Neural cell (in vitro differentiated cells): ENCODE measurements at regions not wholly inside any gene's neighbourhood (a gene's known extent, or its start where the extent isn't known, plus 50 kb on each side); places are given as distances from the start of the nearest gene placed in this dataset.
A peak's percentile ranks its signal among the peaks of the same experiment; 100 is the strongest.

Experiments
- H2AFZ ChIP-seq: fragments of 200-600, 300-800 bp; sonication (generic), shearing (Covaris generic); 2 replicates; pipeline ENCODE4 v1.6.0; 2014; ENCODE audit warnings: low read depth, mild to moderate bottlenecking, antibody characterized with exemption, low read length, moderate library complexity
- H3F3A ChIP-seq: fragments of 200-600 bp; shearing (Covaris generic); 2 replicates; pipeline ENCODE4 v1.6.1; 2016; ENCODE audit warnings: mild to moderate bottlenecking, moderate library complexity, mixed read lengths, antibody characterized with exemption, low read length; ENCODE audit not compliant: insufficient read depth, poor library complexity, severe bottlenecking
- H3K27ac ChIP-seq: fragments of 200-600, 300-800 bp; sonication (generic), shearing (Covaris generic); 2 replicates; pipeline ENCODE4 v1.5.1; 2014; ENCODE audit warnings: mild to moderate bottlenecking, low read length, moderate library complexity
- H3K27me3 ChIP-seq: fragments of 300-800, 200-600 bp; sonication (generic), shearing (Covaris generic); 2 replicates; pipeline ENCODE4 v1.6.0; 2014; ENCODE audit warnings: mild to moderate bottlenecking, low read depth, low read length, moderate library complexity; ENCODE audit not compliant: insufficient read depth
- H3K36me3 ChIP-seq: fragments of 300-800, 200-600 bp; sonication (generic), shearing (Covaris generic); 2 replicates; pipeline ENCODE4 v1.5.1; 2014; ENCODE audit warnings: mild to moderate bottlenecking, antibody characterized with exemption, low read length, moderate library complexity; ENCODE audit not compliant: insufficient read depth
- H3K4me2 ChIP-seq: fragments of 300-800, 200-600 bp; sonication (generic), shearing (Covaris generic); 2 replicates; pipeline ENCODE4 v1.6.0; 2014; ENCODE audit warnings: mild to moderate bottlenecking, low read length
- H3K4me3 ChIP-seq: fragments of 300-800, 200-600 bp; sonication (generic), shearing (Covaris generic); 2 replicates; pipeline ENCODE4 v1.5.1; 2014; ENCODE audit warnings: mild to moderate bottlenecking, low read length, moderate library complexity
- H3K79me2 ChIP-seq: fragments of 200-600 bp; shearing (Covaris generic); replicated peaks from 2 replicates; pipeline ENCODE4 v1.6.0; 2014; ENCODE audit warnings: mild to moderate bottlenecking, low read length, moderate library complexity; ENCODE audit not compliant: insufficient read depth
- H3K9ac ChIP-seq: fragments of 300-800, 200-600 bp; sonication (generic), shearing (Covaris generic); 2 replicates; pipeline ENCODE4 v1.6.1; 2016; ENCODE audit warnings: mild to moderate bottlenecking, low read length, mixed read lengths
- H3K9me2 ChIP-seq: fragments of 200-600 bp; shearing (Covaris generic); 2 replicates; pipeline ENCODE4 v1.6.1; 2016; ENCODE audit warnings: mild to moderate bottlenecking, low read length, mixed read lengths; ENCODE audit not compliant: insufficient read depth
- H3K9me3 ChIP-seq: fragments of 200-600, 300-800 bp; sonication (generic), shearing (Covaris generic); 2 replicates; pipeline ENCODE4 v1.6.1; 2016; ENCODE audit warnings: mild to moderate bottlenecking, mixed run types, low read length, moderate library complexity, mixed read lengths
- H4K20me1 ChIP-seq: fragments of 200-600 bp; shearing (Covaris generic); 2 replicates; pipeline ENCODE4 v1.6.1; 2016; ENCODE audit warnings: mild to moderate bottlenecking, mixed run types; ENCODE audit not compliant: insufficient read depth
- CTCF ChIP-seq: fragments of 450-650 bp; IDR thresholded peaks from 2 replicates; pipeline ENCODE4 v1.5.1; 2014; ENCODE audit warnings: antibody characterized with exemption, mild to moderate bottlenecking, moderate library complexity; ENCODE audit not compliant: poor library complexity, severe bottlenecking
- EP300 ChIP-seq: fragments of 450-650 bp; conservative IDR thresholded peaks from 2 replicates; pipeline ENCODE4 v1.6.1; 2014; ENCODE audit warnings: antibody characterized with exemption, mild to moderate bottlenecking, moderate library complexity; ENCODE audit not compliant: poor library complexity, severe bottlenecking
- EZH2 ChIP-seq: fragments of 200-600, 300-800 bp; shearing (Covaris generic), sonication (generic); IDR thresholded peaks from 2 replicates; pipeline ENCODE4 v1.6.1; 2014; ENCODE audit warnings: antibody characterized with exemption, low read length, borderline replicate concordance, mild to moderate bottlenecking; ENCODE audit not compliant: insufficient read depth, poor library complexity, severe bottlenecking
- MXI1 ChIP-seq: fragments of 450-650 bp; conservative IDR thresholded peaks from 2 replicates; pipeline ENCODE4 v1.6.1; 2014; ENCODE audit warnings: antibody characterized with exemption, mild to moderate bottlenecking; ENCODE audit not compliant: poor library complexity, severe bottlenecking
- POLR2AphosphoS5 ChIP-seq: IDR thresholded peaks from 2 replicates; pipeline ENCODE4 v1.6.1; 2012
- RAD21 ChIP-seq: fragments of 450-650 bp; conservative IDR thresholded peaks from 2 replicates; pipeline ENCODE4 v1.6.1; 2014; ENCODE audit warnings: antibody characterized with exemption, mild to moderate bottlenecking, moderate library complexity
- REST ChIP-seq: IDR thresholded peaks from 2 replicates; pipeline ENCODE4 v1.6.1; 2012; ENCODE audit warnings: borderline replicate concordance
- SMC3 ChIP-seq: fragments of 450-650 bp; conservative IDR thresholded peaks from 2 replicates; pipeline ENCODE4 v1.6.1; 2014; ENCODE audit warnings: antibody characterized with exemption, mild to moderate bottlenecking, moderate library complexity; ENCODE audit not compliant: poor library complexity
- TAF1 ChIP-seq: IDR thresholded peaks from 2 replicates; pipeline ENCODE4 v1.6.1; 2012; ENCODE audit warnings: low read depth

DNA sequence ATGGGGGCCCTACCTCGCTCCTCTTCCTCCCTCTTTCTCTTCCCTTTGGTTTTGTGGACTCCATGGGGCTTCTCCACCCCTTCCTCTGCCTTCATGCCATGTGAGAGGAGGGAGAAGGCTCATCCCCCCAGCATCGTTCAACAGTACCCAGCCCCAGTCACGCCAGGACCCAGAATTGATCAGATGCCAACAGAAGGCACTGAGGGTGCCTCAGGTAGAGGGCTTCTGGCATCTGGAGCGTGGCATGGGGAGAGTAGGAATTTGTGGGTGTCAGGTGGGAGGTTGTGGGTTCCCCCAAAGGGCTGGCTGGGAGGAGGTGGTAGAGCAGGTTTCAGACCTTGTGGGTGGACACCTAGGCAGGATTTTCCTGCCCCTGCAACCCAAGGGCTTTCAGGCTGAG, 122.0 kb downstream of the TWIST2 start:
- H3K9ac ChIP-seq, result no peak overlapping the region
- no peak overlapping the region for H3K27ac ChIP-seq
- H3K36me3 ChIP-seq, result no peaks in the 10 kb centered on the region
- no peaks in the 10 kb centered on the region for H3F3A ChIP-seq
- H4K20me1 ChIP-seq, result no peaks in the 10 kb centered on the region
- no peaks in the 10 kb centered on the region for H3K79me2 ChIP-seq
- H2AFZ ChIP-seq, result no peak overlapping the region
- no peak overlapping the region for H3K4me2 ChIP-seq
- no peaks in the 10 kb centered on the region for H3K9me2 ChIP-seq
- no peaks in the 10 kb centered on the region for H3K27me3 ChIP-seq
- no peak overlapping the region for H3K4me3 ChIP-seq
- no peak for TF ChIP-seq POLR2AphosphoS5
- TF ChIP-seq CTCF, result no peak
- TF ChIP-seq EP300, result no peak
- no peak for TF ChIP-seq TAF1
- TF ChIP-seq EZH2, result no peak
- no peaks in the 10 kb centered on the region for H3K9me3 ChIP-seq

DNA sequence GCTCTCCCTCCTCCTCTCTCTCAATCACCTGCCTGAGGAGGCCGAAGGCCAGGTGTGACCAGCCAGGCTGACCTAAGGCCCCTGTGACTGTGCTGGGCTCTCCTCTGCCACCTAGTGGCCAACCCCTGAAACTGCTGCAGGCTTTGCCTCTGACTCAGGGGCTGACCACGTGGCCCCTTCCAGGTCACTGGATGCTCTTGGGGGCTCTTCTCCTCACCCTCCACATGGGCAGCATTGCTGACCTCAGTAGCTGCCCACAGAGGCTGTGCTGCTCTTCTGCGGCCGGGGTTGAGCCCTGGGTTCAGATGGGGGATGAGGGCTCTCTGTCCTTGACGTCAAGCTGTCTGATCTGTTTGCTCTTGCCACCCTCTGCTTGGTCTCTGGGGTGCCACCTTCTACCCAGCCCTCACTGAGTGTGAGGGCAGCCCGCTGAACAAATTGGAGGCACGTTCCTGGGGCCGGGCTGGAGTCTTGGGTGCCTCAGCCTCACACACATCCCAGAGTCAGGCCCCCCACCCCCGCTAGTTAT, 122.7 kb downstream of the TWIST2 start:
- TF ChIP-seq RAD21 (peak; percentile 44), CTCF (peak; percentile 65), MXI1 (no peak), SMC3 (peak; percentile 54)
- H3K27me3 ChIP-seq, result no peaks in the 10 kb centered on the region
- H3F3A ChIP-seq, result no peaks in the 10 kb centered on the region
- no peak overlapping the region for H3K4me3 ChIP-seq
- no peaks in the 10 kb centered on the region for H3K9me2 ChIP-seq
- no peaks in the 10 kb centered on the region for H4K20me1 ChIP-seq
- no peaks in the 10 kb centered on the region for H3K79me2 ChIP-seq
- H3K36me3 ChIP-seq, result no peaks in the 10 kb centered on the region
- H2AFZ ChIP-seq, result no peak overlapping the region
- H3K27ac ChIP-seq, result no peak overlapping the region
- H3K9me3 ChIP-seq, result no peaks in the 10 kb centered on the region
- H3K4me2 ChIP-seq, result no peak overlapping the region
- no peak overlapping the region for H3K9ac ChIP-seq

DNA sequence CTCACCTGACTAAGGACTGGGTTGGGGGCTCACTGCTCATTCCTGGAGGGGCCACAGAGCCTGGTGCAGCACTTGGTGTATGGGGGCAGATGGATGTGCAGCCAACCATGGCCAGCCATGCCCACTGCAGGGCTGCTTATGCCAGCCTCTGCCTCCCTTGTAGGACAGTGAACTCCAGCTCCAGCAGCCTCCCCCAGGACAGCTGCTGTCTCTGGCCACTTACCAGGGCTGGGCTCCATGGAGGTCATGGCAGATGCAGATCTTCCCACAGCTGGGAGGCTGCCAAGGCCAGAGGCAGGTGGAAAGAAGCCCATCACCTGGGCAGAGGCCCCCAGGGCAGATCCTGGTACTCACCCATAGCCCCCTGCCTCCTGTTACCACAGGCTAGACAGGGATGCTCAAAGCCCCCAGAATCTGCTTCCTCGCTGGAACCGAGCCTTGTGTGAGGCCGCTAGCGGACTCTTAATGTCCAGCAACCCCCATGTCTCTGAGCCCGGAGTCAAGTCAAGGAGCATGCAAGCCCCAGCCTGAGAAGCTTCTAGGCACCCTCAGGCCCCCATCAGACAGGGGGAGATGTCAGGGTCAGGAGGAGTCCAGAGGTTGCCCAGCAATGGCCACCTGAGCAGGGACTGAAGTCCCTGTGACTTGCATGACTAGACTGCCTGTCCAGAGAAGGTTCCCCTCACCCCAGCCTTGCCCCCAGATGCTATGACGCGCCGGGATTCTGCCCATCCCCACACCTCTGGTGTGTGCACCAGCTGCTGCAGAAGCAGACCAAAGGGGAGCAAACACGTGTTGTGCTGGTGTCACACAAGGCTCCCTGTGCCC, 123.6 kb downstream of the TWIST2 start:
- H3K9me2 ChIP-seq, result no peaks in the 10 kb centered on the region
- no peak overlapping the region for H3K4me2 ChIP-seq
- no peak overlapping the region for H3K4me3 ChIP-seq
- H3K9me3 ChIP-seq, result no peaks in the 10 kb centered on the region
- no peak overlapping the region for H3K27ac ChIP-seq
- no peak overlapping the region for H3K9ac ChIP-seq
- no peaks in the 10 kb centered on the region for H3K36me3 ChIP-seq
- TF ChIP-seq EP300 (no peak), MXI1 (no peak), EZH2 (no peak), CTCF (no peak), POLR2AphosphoS5 (no peak), RAD21 (no peak), REST (no peak), SMC3 (no peak), TAF1 (no peak)
- H3K27me3 ChIP-seq, result no peaks in the 10 kb centered on the region
- H3K79me2 ChIP-seq, result no peaks in the 10 kb centered on the region
- H4K20me1 ChIP-seq, result no peaks in the 10 kb centered on the region
- no peaks in the 10 kb centered on the region for H3F3A ChIP-seq
- no peak overlapping the region for H2AFZ ChIP-seq
